ENCODE measurements at regions not wholly inside any gene's neighbourhood (a gene's known extent, or its start where the extent isn't known, plus 50 kb on each side); places are given as distances from the start of the nearest gene placed in this dataset.
"Not testable (repeated sequence)": the region's sequence is repeated elsewhere in the genome, so short reads cannot be mapped to it uniquely, and the experiment has no call there.

DNA sequence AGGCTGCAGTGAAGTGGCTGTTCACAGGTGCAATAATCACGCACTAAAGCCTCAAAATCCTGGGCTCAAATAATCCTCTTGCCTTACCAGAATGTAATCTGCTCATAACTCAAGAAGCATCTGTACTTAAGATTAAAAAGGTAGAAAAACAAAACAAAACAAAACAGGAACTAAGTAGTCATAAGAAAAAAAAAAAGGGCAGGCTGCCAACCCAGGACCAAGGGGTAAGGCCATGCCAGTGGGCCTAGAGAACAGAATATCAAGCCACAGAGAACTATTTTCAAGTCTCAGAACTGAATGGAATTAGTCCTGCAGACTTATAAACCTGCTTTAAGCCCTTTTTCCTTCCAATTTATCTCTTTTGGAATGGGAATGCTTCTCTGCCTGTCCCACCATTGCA is 64.8 kb upstream of the TBC1D3K start:
- in situ Hi-C loops (cut with MboI; ENCODE audit: low sequenced_read_pairs), result no loop called here

- in situ Hi-C loops (cut with MboI; ENCODE audit: low sequenced_read_pairs), result not testable (repeated sequence)
These were observed 65.8 kb upstream of the TBC1D3K start for GRCh38 chr17:37858391-37858790.

- in situ Hi-C loops (cut with MboI; ENCODE audit: low sequenced_read_pairs), result no loop called here
These were observed 68.0 kb upstream of the TBC1D3K start for GRCh38 chr17:37856245-37856644.

DNA sequence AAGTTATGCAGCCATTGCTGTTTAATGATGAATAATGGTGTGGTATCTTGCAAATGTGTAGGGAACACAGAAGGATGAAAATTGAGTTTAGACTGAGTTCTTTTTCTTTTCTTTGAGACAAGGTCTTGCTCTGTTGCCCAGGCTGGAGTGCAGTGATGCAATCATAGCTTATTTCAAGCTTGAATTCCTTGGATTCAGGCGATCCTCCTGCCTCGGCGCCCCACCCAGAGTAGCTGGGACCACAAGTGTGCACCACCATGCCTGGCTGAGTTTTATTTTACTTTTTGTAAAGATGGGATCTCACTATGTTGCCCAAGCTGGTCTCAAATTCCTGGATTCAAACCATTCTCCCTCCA is 74.6 kb upstream of the TBC1D3K start:
- in situ Hi-C loops (cut with MboI; ENCODE audit: low sequenced_read_pairs), result no loop called here

GRCh38 chr17:37848690-37849616 is 75.3 kb upstream of the TBC1D3K start:
- in situ Hi-C loops (cut with MboI; ENCODE audit: low sequenced_read_pairs), result no loop called here

- in situ Hi-C loops (cut with MboI; ENCODE audit: low sequenced_read_pairs), result no loop called here
These were observed 76.3 kb upstream of the TBC1D3K start for GRCh38 chr17:37847811-37848331.

DNA sequence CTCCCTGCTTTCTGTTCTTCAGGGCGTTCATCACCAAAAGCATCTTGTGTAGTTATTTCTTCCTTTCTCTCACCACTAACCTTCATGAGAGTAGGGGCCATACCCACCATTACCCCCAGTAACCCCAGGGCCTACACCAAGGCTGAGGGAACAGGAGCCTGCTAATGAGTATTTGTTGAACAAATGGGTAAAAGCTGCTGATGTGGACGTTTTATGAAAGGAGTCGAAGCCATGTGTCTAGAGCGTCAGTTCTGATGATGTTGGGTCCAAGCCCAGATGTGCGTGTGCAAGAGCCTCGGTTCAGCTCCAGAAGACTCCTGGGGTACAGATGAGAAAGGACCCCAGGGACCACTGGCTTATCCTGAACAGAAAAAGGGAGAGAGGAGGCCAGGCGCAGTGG is 77.1 kb upstream of the TBC1D3K start:
- in situ Hi-C loops (cut with MboI; ENCODE audit: low sequenced_read_pairs), result no loop called here

- in situ Hi-C loops (cut with MboI; ENCODE audit: low sequenced_read_pairs), result no loop called here
These were observed 79.3 kb upstream of the TBC1D3K start for GRCh38 chr17:37844977-37845293.

- in situ Hi-C loops (cut with MboI; ENCODE audit: low sequenced_read_pairs), result no loop called here
These were observed 79.8 kb upstream of the TBC1D3K start for GRCh38 chr17:37844158-37844976.

DNA sequence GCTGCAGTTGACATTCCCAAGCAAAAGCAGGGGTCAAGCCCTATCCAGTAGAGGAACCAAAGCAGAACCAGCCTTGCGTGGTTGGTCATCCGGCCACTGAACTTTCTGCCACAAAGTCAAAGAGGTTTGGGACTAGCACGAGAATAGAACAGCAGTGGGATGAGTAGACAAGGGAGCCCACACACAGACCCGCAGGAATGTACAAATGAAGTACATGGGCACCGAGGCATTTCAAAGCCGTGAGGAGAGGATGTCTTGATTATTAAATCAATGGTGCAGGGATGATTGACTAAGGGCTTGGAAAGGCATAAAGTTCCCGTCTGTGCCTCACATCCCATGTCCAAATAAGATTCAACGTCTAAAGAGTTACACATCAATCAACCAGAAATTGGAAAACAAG is 81.8 kb upstream of the TBC1D3K start:
- in situ Hi-C loops (cut with MboI; ENCODE audit: low sequenced_read_pairs), result no loop called here

- in situ Hi-C loops (cut with MboI; ENCODE audit: low sequenced_read_pairs), result no loop called here
These were observed 83.0 kb upstream of the TBC1D3K start for GRCh38 chr17:37841232-37841631.

DNA sequence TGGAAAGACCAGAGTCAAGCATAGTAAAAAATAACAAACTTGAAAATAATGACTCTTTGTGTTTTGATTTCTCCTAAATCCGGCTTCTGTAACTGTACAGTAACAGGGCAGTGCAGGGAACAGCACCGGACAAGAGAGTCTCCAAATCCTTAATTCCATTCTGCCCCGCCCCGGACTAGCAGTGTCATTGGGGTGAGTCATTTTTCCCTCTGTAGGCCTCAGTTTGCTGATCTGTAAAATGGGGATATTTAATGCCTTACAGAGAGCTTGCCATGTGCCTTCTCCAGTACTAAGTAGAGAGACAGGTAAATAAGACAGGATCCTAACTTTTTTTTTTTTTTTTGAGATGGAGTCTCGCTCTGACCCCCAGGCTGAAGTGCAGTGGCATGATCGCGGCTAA is 83.6 kb upstream of the TBC1D3K start:
- in situ Hi-C loops (cut with MboI; ENCODE audit: low sequenced_read_pairs), result no loop called here

- in situ Hi-C loops (cut with MboI; ENCODE audit: low sequenced_read_pairs), result no loop called here
These were observed 84.8 kb upstream of the TBC1D3K start for GRCh38 chr17:37839196-37839978.

DNA sequence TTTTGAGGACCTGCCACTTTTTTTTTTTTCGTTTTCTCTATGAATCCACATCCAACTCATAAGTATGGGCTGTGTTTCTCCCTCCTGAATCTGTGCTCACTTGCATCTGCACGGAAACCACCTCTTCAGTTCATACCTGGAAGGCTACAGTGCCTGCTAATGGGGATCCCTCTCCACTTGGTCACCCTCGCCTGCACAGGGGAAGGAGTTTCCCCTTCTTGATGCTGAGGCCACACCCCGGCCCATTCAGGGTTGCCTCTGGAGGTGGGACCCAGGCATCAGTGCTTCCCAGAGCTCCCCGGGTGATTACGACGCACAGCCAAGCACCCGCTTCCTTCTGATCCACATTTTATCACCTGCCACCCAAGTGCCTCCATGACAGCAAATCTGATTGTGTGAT is 85.9 kb upstream of the TBC1D3K start:
- in situ Hi-C loops (cut with MboI; ENCODE audit: low sequenced_read_pairs), result no loop called here

GRCh38 chr17:37836593-37836992 is 87.6 kb upstream of the TBC1D3K start:
- in situ Hi-C loops (cut with MboI; ENCODE audit: low sequenced_read_pairs), result no loop called here

DNA sequence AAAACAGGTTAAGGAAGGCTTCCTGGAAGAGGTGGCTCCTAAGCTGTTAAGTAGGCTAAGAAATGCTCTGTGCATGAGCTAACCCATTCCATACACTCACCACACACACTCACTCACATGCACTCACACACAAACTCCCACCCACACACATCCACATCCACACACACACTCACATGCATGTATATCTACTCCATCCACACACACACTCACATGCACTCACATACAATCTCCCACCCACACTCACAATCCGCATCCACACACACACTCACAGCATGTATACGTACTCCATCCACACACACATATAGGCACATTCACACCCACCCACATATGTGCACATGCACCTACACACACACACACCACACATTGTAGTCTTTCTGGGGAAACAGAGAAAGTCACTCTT is 89.3 kb upstream of the HNF1B start:
- in situ Hi-C loops (cut with MboI; ENCODE audit: low sequenced_read_pairs), result no loop called here

GRCh38 chr17:37833237-37833859 is 88.5 kb upstream of the HNF1B start:
- in situ Hi-C loops (cut with MboI; ENCODE audit: low sequenced_read_pairs), result no loop called here

DNA sequence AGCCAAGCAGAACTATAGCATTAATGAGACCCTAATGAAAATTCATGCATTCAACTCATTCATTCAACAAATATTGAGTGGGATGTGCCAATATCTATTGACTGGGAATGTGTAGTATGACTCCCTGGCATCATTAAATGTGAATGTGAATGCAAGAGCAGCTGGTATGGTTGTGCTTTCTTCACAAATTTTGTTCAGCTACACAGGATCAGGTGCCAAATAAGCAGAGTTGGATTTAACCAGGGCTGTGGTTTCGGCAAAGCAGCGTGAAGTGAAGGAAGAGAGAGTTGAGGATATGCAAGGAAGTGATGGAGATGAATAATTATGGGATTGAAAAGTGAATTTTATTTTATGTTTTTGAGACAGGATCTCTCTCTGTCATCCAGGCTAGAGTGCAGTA is 87.1 kb upstream of the HNF1B start:
- in situ Hi-C loops (cut with MboI; ENCODE audit: low sequenced_read_pairs), result no loop called here

DNA sequence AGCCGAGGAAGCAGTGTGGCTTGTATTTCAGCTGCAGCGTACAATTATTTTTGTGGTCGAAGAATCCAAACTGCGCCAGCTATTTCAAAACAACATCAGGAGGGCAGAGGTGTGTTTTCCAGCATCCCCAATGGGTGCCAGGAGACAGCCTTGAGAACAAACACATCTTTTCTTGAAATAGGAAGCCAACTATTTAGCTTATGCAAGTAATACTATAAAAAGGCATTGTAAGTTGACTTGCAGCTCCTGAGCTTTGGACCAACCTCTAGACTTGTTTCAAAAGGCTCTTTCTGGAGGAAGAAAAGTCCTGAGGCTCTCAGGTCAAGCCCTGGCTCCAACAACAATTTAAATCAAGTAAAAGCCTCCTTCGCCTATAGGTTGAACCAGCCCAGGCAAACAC is 86.6 kb upstream of the HNF1B start:
- in situ Hi-C loops (cut with MboI; ENCODE audit: low sequenced_read_pairs), result no loop called here

DNA sequence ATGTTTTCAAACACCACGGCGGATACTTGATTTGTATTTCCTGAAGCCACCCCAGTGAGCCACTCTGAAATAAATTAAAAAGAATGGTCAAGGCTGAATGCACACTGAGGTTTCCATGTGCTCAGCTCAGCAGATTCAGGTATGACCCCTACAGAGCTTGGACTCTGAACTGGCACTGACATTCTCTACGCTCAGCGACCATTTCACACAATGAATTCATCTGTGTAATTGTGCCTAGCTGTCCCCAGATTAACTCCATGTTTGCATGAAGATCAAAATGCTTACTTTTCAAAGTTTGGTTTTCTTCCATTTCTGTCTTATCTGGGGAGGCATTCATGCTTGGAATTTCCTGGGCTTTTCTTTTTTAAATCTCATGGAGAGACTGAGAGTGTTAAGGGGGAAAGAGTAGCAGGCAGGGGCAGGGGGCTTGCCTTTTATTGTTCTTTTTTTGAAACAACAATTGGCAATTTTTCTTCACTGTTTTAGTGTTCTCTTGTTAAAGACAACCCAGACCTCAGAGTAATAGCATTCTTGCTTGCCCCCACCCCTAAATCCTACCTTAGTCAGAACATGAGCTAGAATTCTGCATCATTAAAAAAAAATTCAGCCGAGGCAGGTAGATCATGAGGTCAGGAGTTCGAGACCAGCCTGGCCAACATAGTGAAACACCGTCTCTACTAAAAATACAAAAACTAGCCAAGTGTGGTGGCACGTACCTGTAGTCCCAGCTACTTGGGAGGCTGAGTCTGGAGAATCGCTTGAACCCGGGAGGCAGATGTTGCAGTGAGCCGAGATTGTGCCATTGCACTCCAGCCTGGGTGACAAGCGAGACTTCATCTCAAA is 85.5 kb upstream of the HNF1B start:
- in situ Hi-C loops (cut with MboI; ENCODE audit: low sequenced_read_pairs), result no loop called here

All from HL-60/S4 treated with phorbol 12-myristate 13-acetate at 8.2 ng/mL for 4 days and 3 days (cell line).